Ovary (tissue), 7 donors: ENCODE measurements at regions not wholly inside any gene's neighbourhood (a gene's known extent, or its start where the extent isn't known, plus 50 kb on each side); places are given as distances from the start of the nearest gene placed in this dataset. TPM values are rescaled to one million over a fixed set of nuclear protein-coding genes. Genes with fewer than 3 reads are reported as not detected.

ENCODE experiments used
- DNase-seq, 5 donors: peaks; one replicate each; pipeline ENCODE4 v3.0.0-alpha.2; 2019 to 2020
- H3K27ac ChIP-seq, 2 donors: fragments of 200-600 bp; one replicate each; pipeline versions ENCODE4 v1.5.1 to v1.8.0; 2019 to 2022
- H3K27me3 ChIP-seq: fragments of 200-600 bp; one replicate; pipeline ENCODE4 v1.8.0; 2022
- H3K36me3 ChIP-seq: fragments of 200-600 bp; sonication (generic); one replicate; pipeline ENCODE4 v1.5.1; 2019
- H3K4me1 ChIP-seq: one replicate; pipeline ENCODE4 v1.8.1; 2013; ENCODE audit warnings: mild to moderate bottlenecking, moderate library complexity; ENCODE audit not compliant: insufficient read depth
- H3K4me3 ChIP-seq: fragments of 200-600 bp; sonication (generic); one replicate; pipeline ENCODE4 v1.5.1; 2017
- H3K9me3 ChIP-seq, 2 donors: fragments of 200-600 bp in 1 of 2; sonication (generic) in 1 of 2; one replicate each; pipeline versions ENCODE4 v1.5.1 to v1.8.1; 2013 to 2019; ENCODE audit warnings: mild to moderate bottlenecking in 1 of 2, moderate library complexity in 1 of 2
- EP300 ChIP-seq: sonication (generic); formaldehyde crosslinking; IDR thresholded peaks from one replicate; pipeline ENCODE4 v1.6.1; 2017; ENCODE audit warnings: antibody characterized with exemption
- POLR2A ChIP-seq: fragments of 450-650 bp; IDR thresholded peaks from one replicate; pipeline ENCODE4 v1.6.1; 2017; ENCODE audit warnings: antibody characterized with exemption, mild to moderate bottlenecking, moderate library complexity
- WGBS, 3 donors: extraction: QIAGEN DNeasy Blood & Tissue Kit in 1 of 3; methylation state at CpG; one replicate each; pipeline versions ENCODE4 v1.1.5 to v1.1.7; 2013 to 2017; 5-methylcytosine and 5-hydroxymethylcytosine counted together
- intact Hi-C, 4 donors: fragments of 100-400 bp; cut with DNase I; formaldehyde crosslinking; loops; one replicate each; pipeline versions ENCODE4 v1.11.0 to v1.15.1; 2022 to 2023
- small RNA-seq: library from RNA; depleted of rRNA; stranded (forward); fragments of <200 nt; gene quantifications from one replicate; pipeline ENCODE3, GENCODE V24; 2016
- TF ChIP-seq, protein P1 (sequence below), 3 donors: fragments of 450-650 bp in 2 of 3; fragments of 200-600 bp in 1 of 3; IDR thresholded peaks; one replicate each; pipeline versions ENCODE4 v1.5.1 to v1.8.0; 2016 to 2022; ENCODE audit warnings: antibody characterized with exemption in 3 of 3, mild to moderate bottlenecking in 1 of 3
- donor health status: DM: no; HTN: no; CAD: no; lungs with moderate emphysema.
- donor health status: DM: no; HTN: no; CAD: no.
- donor health status: Bipolar disorder and iron deficiency.
- donor health status: DM: no; HTN: no; CAD: no.
- donor health status: DM: yes; HTN: yes; CAD: no.

DNA sequence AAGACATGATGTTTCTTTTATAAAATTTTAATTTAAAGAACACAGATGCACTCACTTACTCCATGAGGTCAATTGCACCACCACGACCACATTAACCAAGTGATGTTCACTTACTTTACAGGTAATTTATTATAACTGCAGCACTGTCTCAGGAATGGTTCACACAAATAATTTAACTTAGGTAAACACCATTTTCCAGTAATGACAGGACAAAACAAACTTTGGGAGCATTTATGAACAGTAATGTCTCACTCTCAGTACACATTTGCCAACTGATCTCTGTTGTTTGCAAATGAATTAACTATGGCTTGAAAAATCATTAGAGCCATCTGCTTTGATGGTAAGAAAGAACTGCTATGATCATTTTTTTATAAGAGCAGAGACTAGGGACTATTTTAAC, 150.4 kb downstream of the ETV1 start:
- Histone ChIP-seq H3K36me3 (no peaks in the 10 kb centered on the region), H3K27ac (no peak overlapping the region), H3K4me1 (no peaks in the 10 kb centered on the region), H3K9me3 (no peaks in the 10 kb centered on the region), H3K27me3 (no peaks in the 10 kb centered on the region), H3K4me3 (no peak overlapping the region)
- no peak for DNase-seq
- intact Hi-C loops, result no loop called here
- WGBS, 3 donors, result 37 to 48% (median 47%) methylated on average over 1 of the region's 1 CpG
- TF ChIP-seq, protein P1, sequence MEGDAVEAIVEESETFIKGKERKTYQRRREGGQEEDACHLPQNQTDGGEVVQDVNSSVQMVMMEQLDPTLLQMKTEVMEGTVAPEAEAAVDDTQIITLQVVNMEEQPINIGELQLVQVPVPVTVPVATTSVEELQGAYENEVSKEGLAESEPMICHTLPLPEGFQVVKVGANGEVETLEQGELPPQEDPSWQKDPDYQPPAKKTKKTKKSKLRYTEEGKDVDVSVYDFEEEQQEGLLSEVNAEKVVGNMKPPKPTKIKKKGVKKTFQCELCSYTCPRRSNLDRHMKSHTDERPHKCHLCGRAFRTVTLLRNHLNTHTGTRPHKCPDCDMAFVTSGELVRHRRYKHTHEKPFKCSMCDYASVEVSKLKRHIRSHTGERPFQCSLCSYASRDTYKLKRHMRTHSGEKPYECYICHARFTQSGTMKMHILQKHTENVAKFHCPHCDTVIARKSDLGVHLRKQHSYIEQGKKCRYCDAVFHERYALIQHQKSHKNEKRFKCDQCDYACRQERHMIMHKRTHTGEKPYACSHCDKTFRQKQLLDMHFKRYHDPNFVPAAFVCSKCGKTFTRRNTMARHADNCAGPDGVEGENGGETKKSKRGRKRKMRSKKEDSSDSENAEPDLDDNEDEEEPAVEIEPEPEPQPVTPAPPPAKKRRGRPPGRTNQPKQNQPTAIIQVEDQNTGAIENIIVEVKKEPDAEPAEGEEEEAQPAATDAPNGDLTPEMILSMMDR (IDR thresholded peaks at IDR 0.05), result no peak
- no peak for TF ChIP-seq POLR2A
- TF ChIP-seq EP300, result no peak

Small RNA genes lying in the stretch of these regions (small RNA-seq; reads per million reads assigned to genes)
- gene RN7SKP228, result not detected
